DMS153 treated with DMSO at 0.1 percent for 48 hours (cell line): ENCODE measurements at regions not wholly inside any gene's neighbourhood (a gene's known extent, or its start where the extent isn't known, plus 50 kb on each side); places are given as distances from the start of the nearest gene placed in this dataset.

Experiments used
- DNase-seq: peaks from one replicate; lab custom pipeline; 2025; ENCODE audit not compliant: unreplicated experiment; lab: John Stamatoyannopoulos, UW

GRCh38 chr11:122062763-122063162 is 53.3 kb downstream of the BLID start:
- no peak for DNase-seq

GRCh38 chr11:122059565-122059964 is 56.5 kb downstream of the BLID start:
- DNase-seq = no peak

DNA sequence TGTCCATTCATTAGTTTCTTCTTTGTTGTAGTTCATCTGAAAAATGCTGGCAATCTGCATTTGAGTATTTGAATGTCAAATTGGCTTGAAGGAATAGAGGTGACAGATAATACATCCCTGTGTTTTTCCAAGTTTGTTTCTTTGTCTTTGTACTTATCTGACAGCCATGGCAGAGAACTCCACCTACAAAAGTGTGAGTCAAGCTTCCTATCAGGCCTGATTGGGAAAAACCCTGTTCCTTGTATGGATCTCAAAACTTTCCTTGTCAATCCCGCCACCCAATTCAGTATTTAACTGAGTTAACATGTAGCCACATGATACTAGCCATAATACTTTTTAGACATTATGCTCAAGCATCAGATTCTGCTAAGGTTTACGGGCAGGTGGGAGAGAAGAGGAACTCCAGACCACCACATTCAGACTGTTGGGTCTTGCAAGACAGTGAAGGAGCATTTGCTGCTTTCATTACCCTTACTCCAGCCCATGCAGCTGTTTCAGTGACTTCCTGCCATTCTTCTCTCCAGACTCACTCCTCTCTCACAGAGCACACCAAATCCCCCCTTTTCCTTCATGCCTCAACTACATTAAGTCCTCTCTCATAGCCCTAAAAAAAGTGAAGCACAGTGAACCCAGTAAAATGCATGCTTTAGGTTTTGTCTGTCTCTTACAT is 65.9 kb downstream of the BLID start:
- no peak for DNase-seq

- no peak for DNase-seq
These were observed 67.6 kb downstream of the BLID start for GRCh38 chr11:122048401-122048800.

- DNase-seq = no peak
These were observed 69.2 kb downstream of the BLID start for GRCh38 chr11:122046846-122047245.

GRCh38 chr11:122046438-122046837 is 69.6 kb downstream of the BLID start:
- no peak for DNase-seq

GRCh38 chr11:122045181-122045586 is 70.8 kb downstream of the BLID start:
- no peak for DNase-seq

- no peak for DNase-seq
These were observed 71.9 kb downstream of the BLID start for GRCh38 chr11:122044086-122044485.

DNA sequence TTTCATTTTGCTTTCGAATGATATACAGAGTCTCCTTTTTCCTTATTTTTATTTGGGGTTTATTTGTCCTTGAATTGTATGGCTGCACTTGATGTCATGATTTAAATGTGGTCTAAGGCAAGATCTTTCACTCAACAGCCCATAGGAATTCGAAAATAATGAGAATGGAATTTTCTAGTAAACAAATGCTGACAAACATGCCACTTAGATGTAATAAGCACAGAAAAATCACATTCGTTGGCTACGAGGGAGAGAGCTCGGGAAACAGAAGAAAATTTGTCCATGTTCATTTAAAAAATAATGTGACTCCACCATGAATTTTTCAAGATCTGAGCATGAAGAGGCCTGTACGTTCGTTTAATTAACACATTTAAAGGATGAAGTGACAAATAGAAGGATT is 73.0 kb downstream of the BLID start:
- no peak for DNase-seq

- no peak for DNase-seq
These were observed 75.6 kb downstream of the BLID start for GRCh38 chr11:122040464-122040863.

DNA sequence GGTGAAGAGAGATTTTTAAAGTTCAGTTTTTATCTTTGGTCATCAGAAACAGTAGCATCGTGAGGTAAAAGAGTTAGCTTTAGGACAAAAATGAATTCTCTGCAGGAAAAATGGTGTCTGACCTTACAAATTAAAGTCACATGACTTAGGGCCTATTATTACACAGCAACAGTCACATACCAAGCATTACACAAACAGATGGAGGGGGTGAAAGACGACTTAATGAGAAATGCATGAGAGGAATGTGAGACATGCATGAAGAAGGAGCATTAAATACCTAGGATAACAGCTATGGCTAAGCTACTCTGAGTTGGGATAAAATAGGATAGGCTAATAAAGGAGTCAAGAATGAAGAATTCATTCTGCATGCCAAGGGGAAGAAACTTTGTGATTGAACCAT is 77.5 kb downstream of the BLID start:
- no peak for DNase-seq

GRCh38 chr11:122037911-122038310 is 78.1 kb downstream of the BLID start:
- no peak for DNase-seq

DNA sequence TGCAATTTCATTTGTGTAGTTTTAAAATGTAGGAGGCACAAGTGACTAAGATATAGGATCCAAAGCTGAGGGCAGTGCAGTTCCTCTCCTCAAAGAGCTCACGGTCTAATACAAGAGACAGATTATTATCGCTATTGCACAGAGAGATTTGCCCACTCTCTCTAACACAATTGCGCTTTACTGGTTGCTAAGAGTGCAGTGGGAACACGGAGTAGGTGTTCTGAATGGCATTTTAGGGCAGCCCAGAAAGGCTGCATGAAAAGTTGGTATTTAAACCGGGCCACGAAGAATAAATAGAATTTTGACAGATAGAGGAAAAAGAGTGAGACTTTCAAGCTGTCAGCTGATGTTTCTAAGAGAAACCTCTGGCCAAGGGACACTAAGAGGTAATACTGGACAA is 79.5 kb downstream of the BLID start:
- DNase-seq = no peak

GRCh38 chr11:122036018-122036417 is 80.0 kb downstream of the BLID start:
- no peak for DNase-seq

GRCh38 chr11:122033631-122034030 is 82.4 kb downstream of the BLID start:
- DNase-seq = no peak

DNA sequence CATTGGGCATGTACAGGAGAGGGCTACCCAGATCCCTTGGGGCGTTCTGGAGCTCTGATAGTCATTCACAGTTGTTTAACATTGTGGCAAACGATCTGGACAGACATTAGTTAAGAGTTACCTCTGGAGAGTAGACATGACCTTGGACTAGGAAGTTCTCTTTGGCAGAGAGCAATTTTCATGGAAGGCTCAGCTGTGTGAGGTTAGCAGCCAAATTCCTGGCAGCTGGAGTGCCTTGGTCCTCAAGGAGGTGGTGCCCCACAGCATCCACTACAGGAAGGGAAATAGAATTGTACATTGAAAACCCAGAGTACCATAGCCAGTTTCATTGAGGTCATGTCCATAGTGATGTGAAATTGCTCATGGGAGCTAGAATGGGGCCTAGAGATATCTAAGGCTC is 82.8 kb downstream of the BLID start:
- no peak for DNase-seq

DNA sequence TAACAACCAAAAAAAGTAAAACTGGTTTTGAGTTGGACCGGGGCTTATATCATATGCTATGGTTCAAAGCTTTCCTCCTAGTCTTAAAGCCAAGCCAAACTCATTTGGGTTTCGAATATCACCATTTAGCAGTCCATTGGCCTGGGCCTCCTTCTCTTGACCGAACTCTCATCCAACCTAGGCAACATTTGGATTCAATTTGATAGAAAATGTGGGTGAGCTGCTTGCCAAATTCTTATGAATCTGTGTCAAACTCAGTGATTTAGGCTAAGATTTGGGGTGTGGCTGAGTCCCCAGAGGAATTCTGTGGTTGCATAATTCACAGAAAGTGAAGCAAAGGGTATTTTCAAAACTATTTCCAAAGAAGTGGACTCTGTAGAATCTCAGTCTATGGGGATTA is 83.7 kb downstream of the BLID start:
- DNase-seq = no peak

DNA sequence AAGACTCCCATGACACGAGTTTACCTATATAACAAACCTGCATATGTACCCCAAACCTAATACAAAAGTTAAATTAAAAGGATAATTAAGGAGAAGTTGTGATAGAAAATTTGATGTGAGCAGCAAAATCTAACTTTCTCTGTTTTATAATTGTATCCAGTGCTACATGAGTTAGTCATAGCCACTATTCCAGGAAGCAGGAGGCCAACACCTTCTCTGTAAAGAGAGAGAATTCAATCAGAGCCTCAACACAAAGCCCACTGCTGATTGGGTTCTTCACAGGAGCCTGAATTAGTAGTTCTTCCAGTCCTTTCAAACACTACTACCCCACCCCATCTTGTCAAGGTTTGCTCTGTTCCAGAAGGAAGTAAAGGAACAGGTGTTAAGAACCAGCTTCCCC is 84.2 kb downstream of the BLID start:
- DNase-seq = no peak

DNA sequence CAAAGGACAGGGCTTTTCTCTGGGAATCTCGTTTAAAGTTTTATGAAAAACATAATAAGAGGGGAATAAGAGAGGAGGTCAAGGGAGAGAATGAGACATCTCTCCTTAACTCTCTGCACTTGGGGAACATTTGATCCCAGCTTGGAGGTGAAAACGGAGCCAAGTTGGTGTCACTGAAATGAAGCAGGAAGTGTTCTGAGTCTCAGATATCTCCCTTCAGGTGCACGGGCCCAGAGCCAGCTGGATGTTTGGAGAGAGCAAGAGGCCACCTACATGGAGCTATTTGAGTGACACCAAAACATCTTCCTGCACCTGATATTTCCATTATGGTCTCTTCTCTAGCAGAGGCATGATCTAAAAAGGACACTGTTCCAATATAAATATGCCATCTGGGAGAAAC is 85.7 kb downstream of the BLID start:
- DNase-seq = no peak

GRCh38 chr11:122028545-122028944 is 87.5 kb downstream of the BLID start:
- no peak for DNase-seq

- DNase-seq = no peak
These were observed 88.0 kb downstream of the BLID start for GRCh38 chr11:122028036-122028435.

GRCh38 chr11:122025757-122026156 is 90.3 kb downstream of the BLID start:
- no peak for DNase-seq

DNA sequence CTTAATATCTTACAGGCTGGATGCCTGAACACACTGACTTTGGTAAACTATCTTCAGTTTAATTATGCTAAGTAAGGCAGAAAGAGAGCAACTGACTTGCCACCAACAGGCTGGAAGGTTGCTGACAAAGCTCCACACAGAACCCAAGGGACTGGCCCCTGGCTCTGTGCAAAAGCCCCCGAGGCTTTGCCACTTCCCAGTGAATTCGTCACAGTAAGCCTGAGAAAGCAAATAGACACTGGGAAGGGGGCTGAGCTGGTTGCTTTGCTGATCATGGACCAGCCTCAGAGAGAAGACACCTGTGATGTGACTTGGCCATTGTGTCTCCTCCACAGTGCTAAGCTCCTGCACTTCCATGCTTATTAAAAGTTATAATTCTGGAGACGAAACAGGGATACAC is 91.7 kb downstream of the BLID start:
- DNase-seq = no peak
